ENCODE measurements at regions not wholly inside any gene's neighbourhood (a gene's known extent, or its start where the extent isn't known, plus 50 kb on each side); places are given as distances from the start of the nearest gene placed in this dataset.

GRCh38 chr3:135622215-135622614, 343.3 kb upstream of the PPP2R3A start:
- no peak overlapping the region for H3K27ac ChIP-seq (ENCODE audit: insufficient read depth, low read length)
- H3K4ac ChIP-seq (ENCODE audit: low read depth, low read length): no peak overlapping the region
- H3K9me3 ChIP-seq (ENCODE audit: control insufficient read depth, insufficient read depth, low read length): no peaks in the 10 kb centered on the region
- ATAC-seq (ENCODE audit: low read depth): no peak
- no peak overlapping the region for H3K4me3 ChIP-seq (ENCODE audit: insufficient read depth, low read depth, low read length)
- ChIA-PET CTCF (no interaction called here), POLR2A (ENCODE audit: unreplicated experiment) (no interaction called here)
- H4K91ac ChIP-seq (ENCODE audit: insufficient read depth, low read depth, low read length): no peak overlapping the region
- H2AFZ ChIP-seq (replicated peaks; ENCODE audit: low read length, poor library complexity): no peak overlapping the region
- intact Hi-C loops (cut with micrococcal nuclease) (no loop called here), in situ Hi-C loops (cut with MboI; ENCODE audit: low sequenced_read_pairs) (no loop called here), dilution Hi-C loops (cut with HindIII; ENCODE audit: low sequenced_read_pairs, unreplicated experiment) (no loop called here)
- H4K5ac ChIP-seq (ENCODE audit: low read depth, low read length): no peak overlapping the region
- no peak overlapping the region for H2BK15ac ChIP-seq (ENCODE audit: low read depth, low read length)
- no peak overlapping the region for H3K23ac ChIP-seq (ENCODE audit: low read depth, low read length)
- H2AK9ac ChIP-seq (replicated peaks; ENCODE audit: low read depth, low read length, poor library complexity): no peak overlapping the region
- no peak overlapping the region for H3K18ac ChIP-seq (ENCODE audit: low read depth, low read length)
- BruUV-seq (replicated peaks): no TSS peak
- TF ChIP-seq SMC3 (IDR thresholded peaks at IDR 0.05; ENCODE audit: low read depth, low read length) (no peak), ELK1 (IDR thresholded peaks at IDR 0.05; ENCODE audit: borderline replicate concordance, low read depth, low read length) (no peak), RFX5 (IDR thresholded peaks at IDR 0.05; ENCODE audit: low read depth, low read length) (no peak), POLR2A (IDR thresholded peaks at IDR 0.05; ENCODE audit: low read depth, low read length) (no peak), RAD21 (IDR thresholded peaks at IDR 0.05; ENCODE audit: low read length) (no peak), FOS (IDR thresholded peaks at IDR 0.05; ENCODE audit: low read depth, low read length) (no peak), RCOR1 (IDR thresholded peaks at IDR 0.05; ENCODE audit: insufficient replicate concordance, low read length) (no peak), CEBPB (IDR thresholded peaks at IDR 0.05; ENCODE audit: low read depth, low read length) (no peak), NFE2L2 (IDR thresholded peaks at IDR 0.05; ENCODE audit: low read depth, low read length) (no peak)
- TF ChIP-seq, protein P1, sequence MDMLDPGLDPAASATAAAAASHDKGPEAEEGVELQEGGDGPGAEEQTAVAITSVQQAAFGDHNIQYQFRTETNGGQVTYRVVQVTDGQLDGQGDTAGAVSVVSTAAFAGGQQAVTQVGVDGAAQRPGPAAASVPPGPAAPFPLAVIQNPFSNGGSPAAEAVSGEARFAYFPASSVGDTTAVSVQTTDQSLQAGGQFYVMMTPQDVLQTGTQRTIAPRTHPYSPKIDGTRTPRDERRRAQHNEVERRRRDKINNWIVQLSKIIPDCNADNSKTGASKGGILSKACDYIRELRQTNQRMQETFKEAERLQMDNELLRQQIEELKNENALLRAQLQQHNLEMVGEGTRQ (IDR thresholded peaks at IDR 0.05; ENCODE audit: low read depth, low read length): no peak
- TF ChIP-seq, protein P2, sequence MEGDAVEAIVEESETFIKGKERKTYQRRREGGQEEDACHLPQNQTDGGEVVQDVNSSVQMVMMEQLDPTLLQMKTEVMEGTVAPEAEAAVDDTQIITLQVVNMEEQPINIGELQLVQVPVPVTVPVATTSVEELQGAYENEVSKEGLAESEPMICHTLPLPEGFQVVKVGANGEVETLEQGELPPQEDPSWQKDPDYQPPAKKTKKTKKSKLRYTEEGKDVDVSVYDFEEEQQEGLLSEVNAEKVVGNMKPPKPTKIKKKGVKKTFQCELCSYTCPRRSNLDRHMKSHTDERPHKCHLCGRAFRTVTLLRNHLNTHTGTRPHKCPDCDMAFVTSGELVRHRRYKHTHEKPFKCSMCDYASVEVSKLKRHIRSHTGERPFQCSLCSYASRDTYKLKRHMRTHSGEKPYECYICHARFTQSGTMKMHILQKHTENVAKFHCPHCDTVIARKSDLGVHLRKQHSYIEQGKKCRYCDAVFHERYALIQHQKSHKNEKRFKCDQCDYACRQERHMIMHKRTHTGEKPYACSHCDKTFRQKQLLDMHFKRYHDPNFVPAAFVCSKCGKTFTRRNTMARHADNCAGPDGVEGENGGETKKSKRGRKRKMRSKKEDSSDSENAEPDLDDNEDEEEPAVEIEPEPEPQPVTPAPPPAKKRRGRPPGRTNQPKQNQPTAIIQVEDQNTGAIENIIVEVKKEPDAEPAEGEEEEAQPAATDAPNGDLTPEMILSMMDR (conservative IDR thresholded peaks at IDR 0.05; ENCODE audit: low read depth, low read length): no peak
- WGBS, 2 experiments (ENCODE audit: extremely low coverage in 2 of 2, insufficient read length in 1 of 2): no CpG with 5 or more reads among the region's 2 CpGs
- H2AK5ac ChIP-seq (ENCODE audit: low read depth, low read length): no peak overlapping the region
- DNase-seq: no peak
- no peaks in the 10 kb centered on the region for H4K20me1 ChIP-seq (ENCODE audit: insufficient read depth, low read length)
- H3K4me1 ChIP-seq (ENCODE audit: control insufficient read depth, insufficient read depth, low read length): no peaks in the 10 kb centered on the region
- no peak overlapping the region for H3K9ac ChIP-seq (ENCODE audit: low read depth, low read length)
- no peaks in the 10 kb centered on the region for H3K79me1 ChIP-seq (ENCODE audit: low read depth in 1 of 2, low read length in 2 of 2)
- no peak overlapping the region for H3K56ac ChIP-seq (ENCODE audit: extremely low read depth, insufficient read depth, low read length)
- H3K14ac ChIP-seq (replicated peaks; ENCODE audit: low read depth, low read length): no peak overlapping the region
- H3K4me2 ChIP-seq (ENCODE audit: low read depth, low read length): no peak overlapping the region
- no peaks in the 10 kb centered on the region for H3K36me3 ChIP-seq (ENCODE audit: control insufficient read depth, insufficient read depth, low read length)
- no peaks in the 10 kb centered on the region for H3K9me1 ChIP-seq (ENCODE audit: insufficient read depth, low read length)
- H2BK5ac ChIP-seq (ENCODE audit: low read depth, low read length, poor library complexity, severe bottlenecking): no peak overlapping the region
- H2BK120ac ChIP-seq (ENCODE audit: low read depth, low read length): no peak overlapping the region
- H4K8ac ChIP-seq (ENCODE audit: low read depth in 2 of 2, low read length in 2 of 2): no peak overlapping the region
- H3K27me3 ChIP-seq (ENCODE audit: control insufficient read depth, insufficient read depth, low read length): no peaks in the 10 kb centered on the region
- no peak overlapping the region for H2BK20ac ChIP-seq (ENCODE audit: low read depth, low read length)
